ENCODE measurements at regions not wholly inside any gene's neighbourhood (a gene's known extent, or its start where the extent isn't known, plus 50 kb on each side); places are given as distances from the start of the nearest gene placed in this dataset.

- Histone ChIP-seq H3K9ac (no peak overlapping the region), H3K27me3 (ENCODE audit: insufficient read depth, low read depth) (no peaks in the 10 kb centered on the region), H3K36me3 (ENCODE audit: insufficient read depth) (no peaks in the 10 kb centered on the region), H3K4me1 (ENCODE audit: low read depth, poor library complexity, severe bottlenecking) (no peaks in the 10 kb centered on the region), H3K4me3 (IDR thresholded peaks at IDR 0.05; ENCODE audit: insufficient read depth, low read depth, low read length) (no peak overlapping the region), H2AFZ (ENCODE audit: low read depth) (no peak overlapping the region), H3K4me2 (no peak overlapping the region), H3K27ac (no peak overlapping the region), H4K20me1 (ENCODE audit: insufficient read depth) (no peaks in the 10 kb centered on the region), H3K79me2 (ENCODE audit: insufficient read depth, low read depth) (no peaks in the 10 kb centered on the region)
- no peak for TF ChIP-seq CTCF (conservative IDR thresholded peaks at IDR 0.05; ENCODE audit: low read depth, low read length)
Observed at GRCh38 chr7:155169498-155170065, 99.5 kb downstream of the HTR5A start.

GRCh38 chr7:155170331-155170730 lies 100.2 kb downstream of the HTR5A start:
- no peak for TF ChIP-seq CTCF (conservative IDR thresholded peaks at IDR 0.05; ENCODE audit: low read depth, low read length)
- Histone ChIP-seq H3K4me3 (IDR thresholded peaks at IDR 0.05; ENCODE audit: insufficient read depth, low read depth, low read length) (no peak overlapping the region), H3K79me2 (ENCODE audit: insufficient read depth, low read depth) (no peaks in the 10 kb centered on the region), H3K27me3 (ENCODE audit: insufficient read depth, low read depth) (no peaks in the 10 kb centered on the region), H3K9ac (no peak overlapping the region), H3K4me2 (no peak overlapping the region), H3K36me3 (ENCODE audit: insufficient read depth) (no peaks in the 10 kb centered on the region), H3K27ac (no peak overlapping the region), H3K4me1 (ENCODE audit: low read depth, poor library complexity, severe bottlenecking) (no peaks in the 10 kb centered on the region), H2AFZ (ENCODE audit: low read depth) (no peak overlapping the region), H4K20me1 (ENCODE audit: insufficient read depth) (no peaks in the 10 kb centered on the region)

GRCh38 chr7:155172141-155172540 lies 102.0 kb downstream of the HTR5A start:
- H3K27me3 ChIP-seq (ENCODE audit: insufficient read depth, low read depth) = no peaks in the 10 kb centered on the region

GRCh38 chr7:155173905-155174304 lies 103.8 kb downstream of the HTR5A start:
- Histone ChIP-seq H3K4me3 (IDR thresholded peaks at IDR 0.05; ENCODE audit: insufficient read depth, low read depth, low read length) (no peak overlapping the region), H3K27ac (no peak overlapping the region), H2AFZ (ENCODE audit: low read depth) (no peak overlapping the region), H3K4me2 (no peak overlapping the region), H3K4me1 (ENCODE audit: low read depth, poor library complexity, severe bottlenecking) (no peaks in the 10 kb centered on the region), H3K9ac (no peak overlapping the region), H3K27me3 (ENCODE audit: insufficient read depth, low read depth) (no peaks in the 10 kb centered on the region), H3K36me3 (ENCODE audit: insufficient read depth) (no peaks in the 10 kb centered on the region), H3K79me2 (ENCODE audit: insufficient read depth, low read depth) (no peaks in the 10 kb centered on the region), H4K20me1 (ENCODE audit: insufficient read depth) (no peaks in the 10 kb centered on the region)
- TF ChIP-seq CTCF (conservative IDR thresholded peaks at IDR 0.05; ENCODE audit: low read depth, low read length) = no peak

More at GRCh38 chr7:155172141-155172540, 102.0 kb downstream of the HTR5A start:
- no peaks in the 10 kb centered on the region for H3K79me2 ChIP-seq (ENCODE audit: insufficient read depth, low read depth)
- H3K36me3 ChIP-seq (ENCODE audit: insufficient read depth) = no peaks in the 10 kb centered on the region
- no peaks in the 10 kb centered on the region for H3K4me1 ChIP-seq (ENCODE audit: low read depth, poor library complexity, severe bottlenecking)
- H2AFZ ChIP-seq (ENCODE audit: low read depth) = no peak overlapping the region
- TF ChIP-seq CTCF (conservative IDR thresholded peaks at IDR 0.05; ENCODE audit: low read depth, low read length) = no peak
- H3K4me3 ChIP-seq (IDR thresholded peaks at IDR 0.05; ENCODE audit: insufficient read depth, low read depth, low read length) = no peak overlapping the region
- H4K20me1 ChIP-seq (ENCODE audit: insufficient read depth) = no peaks in the 10 kb centered on the region
- H3K4me2 ChIP-seq = no peak overlapping the region
- H3K27ac ChIP-seq = no peak overlapping the region
- no peak overlapping the region for H3K9ac ChIP-seq

Data from KMS-11 (cell line).